Thyroid gland (tissue), 4 donors: ENCODE measurements at regions not wholly inside any gene's neighbourhood (a gene's known extent, or its start where the extent isn't known, plus 50 kb on each side); places are given as distances from the start of the nearest gene placed in this dataset.

Experiments
- CTCF ChIP-seq, 6 experiments: fragments of 200-600 bp in 3 of 6; fragments of 450-650 bp in 3 of 6; sonication (generic) in 3 of 6; IDR thresholded peaks; one replicate each; pipeline ENCODE4 v1.5.1; 2016 to 2019; ENCODE audit warnings: antibody characterized with exemption in 6 of 6, mild to moderate bottlenecking in 2 of 6, inconsistent platforms in 1 of 6, moderate library complexity in 1 of 6
- POLR2A ChIP-seq, 2 donors: fragments of 450-650 bp; IDR thresholded peaks; one replicate each; pipeline ENCODE4 v1.6.1; 2017; ENCODE audit warnings: antibody characterized with exemption in 2 of 2, mild to moderate bottlenecking in 2 of 2, moderate library complexity in 1 of 2

- TF ChIP-seq CTCF (IDR thresholded peaks at IDR 0.05) (no peak), POLR2A (IDR thresholded peaks at IDR 0.05) (no peak)
Observed at GRCh38 chr20:41978875-41979274, 360.7 kb upstream of the CHD6 start.
